PC-3 (cell line): ENCODE measurements at regions not wholly inside any gene's neighbourhood (a gene's known extent, or its start where the extent isn't known, plus 50 kb on each side); places are given as distances from the start of the nearest gene placed in this dataset.

ENCODE experiments used
- CTCF ChIP-seq: fragments of 300-600 bp; sonication (generic); conservative IDR thresholded peaks from 2 replicates; pipeline ENCODE4 v1.5.1; 2017; ENCODE audit warnings: antibody characterized with exemption, low read depth, mild to moderate bottlenecking, low read length
- EZH2phosphoT487 ChIP-seq: fragments of 300-600 bp; sonication (generic); IDR thresholded peaks from 2 replicates; pipeline ENCODE4 v1.6.1; 2018; ENCODE audit warnings: mild to moderate bottlenecking, antibody characterized with exemption, low read length, borderline replicate concordance

DNA sequence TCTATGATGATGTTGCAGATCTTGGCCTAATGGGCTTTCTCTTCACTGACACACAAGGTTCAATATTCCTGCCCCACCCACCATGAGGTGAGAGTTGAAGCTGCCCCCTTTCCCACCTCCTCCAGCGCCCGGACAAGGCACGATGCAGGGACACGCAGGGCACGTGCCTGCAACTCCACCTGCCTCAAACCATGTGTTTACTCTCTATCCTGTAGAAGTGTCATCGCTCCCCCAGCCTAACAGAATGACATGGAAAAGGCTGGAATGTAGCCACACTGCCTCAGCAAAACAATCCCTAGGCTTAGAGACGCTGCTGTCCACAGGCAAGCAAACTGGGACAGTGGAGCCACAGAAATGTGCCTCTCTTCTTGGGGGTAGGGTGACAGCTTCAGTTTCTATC is 92.9 kb upstream of the SOD1 start:
- TF ChIP-seq EZH2phosphoT487 = no peak
- no peak for TF ChIP-seq CTCF
